HL-60 (cell line): ENCODE measurements at regions not wholly inside any gene's neighbourhood (a gene's known extent, or its start where the extent isn't known, plus 50 kb on each side); places are given as distances from the start of the nearest gene placed in this dataset.

ENCODE experiments used
- DNase-seq, 2 experiments: peaks; one replicate each; pipeline ENCODE4 v3.0.0-alpha.2; 2010 to 2020; ENCODE audit warnings: low read depth in 1 of 2, low spot score in 1 of 2
- H3K27ac ChIP-seq: fragments of 250-450 bp; sonication (Bioruptor Pico); replicated peaks from 2 replicates; pipeline ENCODE4 v1.5.1; 2020; ENCODE audit warnings: mild to moderate bottlenecking, moderate library complexity
- H3K27me3 ChIP-seq: fragments of 250-450 bp; sonication (Bioruptor Pico); 2 replicates; pipeline ENCODE4 v1.5.1; 2021; ENCODE audit warnings: mild to moderate bottlenecking, moderate library complexity; ENCODE audit not compliant: insufficient read depth, poor library complexity, severe bottlenecking
- H3K4me3 ChIP-seq: replicated peaks from 2 replicates; pipeline ENCODE4 v1.5.1; 2011; ENCODE audit warnings: mild to moderate bottlenecking, control low read depth, low read length; ENCODE audit not compliant: insufficient read depth
- GABPA ChIP-seq: IDR thresholded peaks from 2 replicates; pipeline ENCODE4 v1.6.1; 2012; ENCODE audit warnings: low read depth
- POLR2AphosphoS5 ChIP-seq: IDR thresholded peaks from 2 replicates; pipeline ENCODE4 v1.6.1; 2012; ENCODE audit warnings: low read depth
- SPI1 ChIP-seq: IDR thresholded peaks from 2 replicates; pipeline ENCODE4 v1.6.1; 2012; ENCODE audit warnings: low read depth, mild to moderate bottlenecking, borderline replicate concordance
- TF ChIP-seq, protein P1 (sequence below): IDR thresholded peaks from one replicate; pipeline ENCODE4 v1.5.1; 2011; ENCODE audit warnings: low read length, control low read depth, inconsistent platforms; ENCODE audit not compliant: insufficient read depth
- TF ChIP-seq, protein P2 (sequence below): IDR thresholded peaks from 2 replicates; pipeline ENCODE4 v1.6.1; 2012; ENCODE audit warnings: low read depth; ENCODE audit not compliant: insufficient replicate concordance

DNA sequence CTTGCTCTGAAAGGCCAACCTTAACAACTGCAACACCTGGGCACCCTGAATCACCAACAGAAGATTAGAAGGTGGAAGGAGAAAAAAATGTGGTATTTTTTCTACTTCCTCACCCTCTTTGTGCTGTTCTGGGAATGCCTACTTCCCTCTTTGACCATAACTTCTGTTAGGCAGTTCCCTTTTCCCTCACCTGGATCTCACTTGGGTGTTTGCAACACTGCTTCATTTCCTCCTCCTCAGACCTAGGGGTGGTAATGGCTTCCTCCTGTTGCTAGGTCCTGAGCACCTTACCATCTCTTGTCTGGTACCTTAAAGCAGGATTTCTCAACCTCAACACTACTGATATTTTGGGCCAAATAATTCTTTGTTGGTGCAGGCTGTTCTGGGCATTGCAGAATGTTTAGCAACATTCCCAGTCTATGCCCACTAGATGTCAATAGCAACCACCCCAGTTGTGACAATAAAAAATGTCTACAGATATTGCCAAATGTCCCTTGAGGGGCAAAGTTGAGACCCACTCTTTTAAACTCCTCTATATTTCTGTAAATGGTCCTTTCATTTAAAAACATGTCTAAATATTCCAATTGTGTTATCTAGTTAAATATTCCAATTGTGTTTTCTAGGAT lies 300.0 kb upstream of the VLDLR start:
- Histone ChIP-seq H3K27ac (peak overlapping the region; percentile 30), H3K27me3 (no peaks in the 10 kb centered on the region), H3K4me3 (no peak overlapping the region)
- peak; percentile 79 to 83 for DNase-seq
- TF ChIP-seq, protein P1, sequence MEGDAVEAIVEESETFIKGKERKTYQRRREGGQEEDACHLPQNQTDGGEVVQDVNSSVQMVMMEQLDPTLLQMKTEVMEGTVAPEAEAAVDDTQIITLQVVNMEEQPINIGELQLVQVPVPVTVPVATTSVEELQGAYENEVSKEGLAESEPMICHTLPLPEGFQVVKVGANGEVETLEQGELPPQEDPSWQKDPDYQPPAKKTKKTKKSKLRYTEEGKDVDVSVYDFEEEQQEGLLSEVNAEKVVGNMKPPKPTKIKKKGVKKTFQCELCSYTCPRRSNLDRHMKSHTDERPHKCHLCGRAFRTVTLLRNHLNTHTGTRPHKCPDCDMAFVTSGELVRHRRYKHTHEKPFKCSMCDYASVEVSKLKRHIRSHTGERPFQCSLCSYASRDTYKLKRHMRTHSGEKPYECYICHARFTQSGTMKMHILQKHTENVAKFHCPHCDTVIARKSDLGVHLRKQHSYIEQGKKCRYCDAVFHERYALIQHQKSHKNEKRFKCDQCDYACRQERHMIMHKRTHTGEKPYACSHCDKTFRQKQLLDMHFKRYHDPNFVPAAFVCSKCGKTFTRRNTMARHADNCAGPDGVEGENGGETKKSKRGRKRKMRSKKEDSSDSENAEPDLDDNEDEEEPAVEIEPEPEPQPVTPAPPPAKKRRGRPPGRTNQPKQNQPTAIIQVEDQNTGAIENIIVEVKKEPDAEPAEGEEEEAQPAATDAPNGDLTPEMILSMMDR, result no peak
- peak; percentile 99 for TF ChIP-seq SPI1
- TF ChIP-seq POLR2AphosphoS5, result peak; percentile 62
- TF ChIP-seq, protein P2, sequence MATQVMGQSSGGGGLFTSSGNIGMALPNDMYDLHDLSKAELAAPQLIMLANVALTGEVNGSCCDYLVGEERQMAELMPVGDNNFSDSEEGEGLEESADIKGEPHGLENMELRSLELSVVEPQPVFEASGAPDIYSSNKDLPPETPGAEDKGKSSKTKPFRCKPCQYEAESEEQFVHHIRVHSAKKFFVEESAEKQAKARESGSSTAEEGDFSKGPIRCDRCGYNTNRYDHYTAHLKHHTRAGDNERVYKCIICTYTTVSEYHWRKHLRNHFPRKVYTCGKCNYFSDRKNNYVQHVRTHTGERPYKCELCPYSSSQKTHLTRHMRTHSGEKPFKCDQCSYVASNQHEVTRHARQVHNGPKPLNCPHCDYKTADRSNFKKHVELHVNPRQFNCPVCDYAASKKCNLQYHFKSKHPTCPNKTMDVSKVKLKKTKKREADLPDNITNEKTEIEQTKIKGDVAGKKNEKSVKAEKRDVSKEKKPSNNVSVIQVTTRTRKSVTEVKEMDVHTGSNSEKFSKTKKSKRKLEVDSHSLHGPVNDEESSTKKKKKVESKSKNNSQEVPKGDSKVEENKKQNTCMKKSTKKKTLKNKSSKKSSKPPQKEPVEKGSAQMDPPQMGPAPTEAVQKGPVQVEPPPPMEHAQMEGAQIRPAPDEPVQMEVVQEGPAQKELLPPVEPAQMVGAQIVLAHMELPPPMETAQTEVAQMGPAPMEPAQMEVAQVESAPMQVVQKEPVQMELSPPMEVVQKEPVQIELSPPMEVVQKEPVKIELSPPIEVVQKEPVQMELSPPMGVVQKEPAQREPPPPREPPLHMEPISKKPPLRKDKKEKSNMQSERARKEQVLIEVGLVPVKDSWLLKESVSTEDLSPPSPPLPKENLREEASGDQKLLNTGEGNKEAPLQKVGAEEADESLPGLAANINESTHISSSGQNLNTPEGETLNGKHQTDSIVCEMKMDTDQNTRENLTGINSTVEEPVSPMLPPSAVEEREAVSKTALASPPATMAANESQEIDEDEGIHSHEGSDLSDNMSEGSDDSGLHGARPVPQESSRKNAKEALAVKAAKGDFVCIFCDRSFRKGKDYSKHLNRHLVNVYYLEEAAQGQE, result no peak
- no peak for TF ChIP-seq GABPA

DNA sequence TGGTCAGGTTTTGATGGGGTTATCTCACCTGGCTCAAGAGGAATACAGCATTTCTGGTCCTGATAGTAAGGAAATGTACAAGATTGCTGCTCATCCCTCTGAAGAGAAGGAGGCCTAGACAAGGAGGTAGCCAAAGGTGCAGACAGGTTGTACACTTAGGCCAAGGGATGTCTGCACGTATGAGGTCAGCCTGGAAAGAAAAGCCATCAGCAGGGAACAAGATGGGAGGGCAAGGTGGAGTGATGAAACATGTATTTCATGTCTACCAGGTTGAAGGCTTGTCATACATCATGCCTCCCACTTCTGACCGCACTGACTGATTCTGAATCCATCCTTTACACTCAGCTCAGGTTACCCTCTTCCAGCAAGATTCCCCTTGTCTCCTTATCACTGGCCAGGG lies 296.8 kb upstream of the VLDLR start:
- H3K27me3 ChIP-seq, result no peaks in the 10 kb centered on the region
- no peak overlapping the region for H3K4me3 ChIP-seq
- TF ChIP-seq SPI1 (no peak), GABPA (no peak)
- TF ChIP-seq, protein P1, result no peak
- TF ChIP-seq, protein P2, result no peak
- DNase-seq, result no peak
- H3K27ac ChIP-seq, result no peak overlapping the region

DNA sequence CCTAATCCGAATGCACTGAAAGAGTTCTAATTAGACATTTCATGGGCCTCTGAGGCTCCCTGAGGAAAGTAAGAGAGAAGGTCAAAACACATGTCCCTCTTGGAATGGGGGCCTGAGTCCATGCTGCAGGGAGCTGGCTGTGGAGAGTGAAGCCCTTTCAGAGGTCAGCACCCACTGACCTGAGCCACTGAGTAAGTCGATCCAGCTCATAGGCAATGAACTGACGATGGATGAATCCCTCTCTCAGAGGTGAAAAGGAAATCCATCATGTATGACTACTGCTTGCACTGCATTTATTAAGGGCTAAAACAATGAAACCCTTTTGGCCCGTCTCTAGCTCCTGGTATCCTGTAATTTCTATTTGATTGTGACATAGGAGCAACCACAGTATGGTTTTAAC lies 288.9 kb upstream of the VLDLR start:
- H3K27me3 ChIP-seq, result no peaks in the 10 kb centered on the region
- TF ChIP-seq, protein P2, result no peak
- TF ChIP-seq POLR2AphosphoS5 (no peak), GABPA (no peak)
- DNase-seq, result no peak
- no peak overlapping the region for H3K27ac ChIP-seq
- no peak overlapping the region for H3K4me3 ChIP-seq
